ENCODE measurements at regions not wholly inside any gene's neighbourhood (a gene's known extent, or its start where the extent isn't known, plus 50 kb on each side); places are given as distances from the start of the nearest gene placed in this dataset.
"Not testable (repeated sequence)": the region's sequence is repeated elsewhere in the genome, so short reads cannot be mapped to it uniquely, and the experiment has no call there.

DNA sequence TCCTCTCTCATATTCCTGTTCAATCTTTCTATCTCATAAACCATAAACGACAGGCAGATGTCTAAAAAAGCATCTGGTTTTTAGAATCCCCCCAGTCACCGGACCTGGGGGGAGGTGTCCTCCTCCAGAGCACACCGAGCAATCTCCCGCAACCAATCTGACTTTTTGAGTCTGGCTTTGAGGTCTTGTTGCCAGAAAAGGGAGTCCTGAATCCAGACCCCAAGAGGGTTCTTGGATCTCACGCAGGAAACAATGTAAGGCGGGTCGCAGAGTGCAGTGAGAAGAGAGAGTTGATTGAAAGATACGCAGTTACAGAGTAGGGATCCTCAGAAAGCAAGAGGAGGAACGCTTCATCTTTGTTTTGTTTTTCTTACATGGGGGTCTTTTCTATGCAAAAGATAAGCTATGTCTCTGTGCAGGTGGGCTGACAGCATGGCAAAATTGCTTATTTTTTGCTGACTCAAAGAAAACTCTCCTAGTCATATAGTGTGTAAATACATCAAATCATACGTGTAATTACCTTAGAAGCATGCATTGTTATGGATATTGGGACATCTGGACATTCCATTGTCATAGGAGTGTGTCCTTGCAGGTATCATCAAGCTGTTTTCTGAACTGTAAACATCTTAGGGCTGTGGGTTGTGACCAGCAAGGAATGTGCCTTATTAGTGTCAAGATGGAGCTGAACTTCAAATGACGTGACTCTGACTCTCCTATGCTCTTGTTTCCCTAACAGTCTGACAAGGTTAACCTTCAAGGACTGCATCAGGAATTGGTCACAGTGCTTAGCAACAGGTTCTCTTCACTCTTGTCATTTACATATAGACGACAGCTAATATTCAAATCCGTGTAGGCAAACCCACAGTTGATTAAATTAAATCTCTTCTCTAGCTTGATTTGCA, 159.3 kb upstream of the DAPK1 start:
- no peak for DNase-seq

DNA sequence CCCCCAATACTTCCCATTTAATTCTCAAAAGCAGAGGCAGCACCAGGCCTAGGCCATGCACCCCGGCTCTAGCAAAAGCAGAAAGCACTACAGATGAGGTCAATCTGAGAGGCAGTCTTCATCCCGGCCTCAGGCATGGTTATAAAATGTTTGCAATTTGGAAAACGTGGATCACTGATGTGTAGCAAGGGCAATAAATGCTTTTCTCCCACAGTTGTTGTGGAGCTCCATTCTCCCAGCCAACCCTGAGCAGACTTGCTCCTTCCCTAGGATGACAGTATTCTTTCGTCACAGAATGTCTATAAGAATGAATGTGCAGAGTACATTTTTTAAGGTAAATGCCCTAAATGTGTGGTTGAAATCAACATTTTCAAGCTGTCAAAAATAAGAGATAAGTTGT, 157.3 kb upstream of the DAPK1 start:
- DNase-seq: no peak

DNA sequence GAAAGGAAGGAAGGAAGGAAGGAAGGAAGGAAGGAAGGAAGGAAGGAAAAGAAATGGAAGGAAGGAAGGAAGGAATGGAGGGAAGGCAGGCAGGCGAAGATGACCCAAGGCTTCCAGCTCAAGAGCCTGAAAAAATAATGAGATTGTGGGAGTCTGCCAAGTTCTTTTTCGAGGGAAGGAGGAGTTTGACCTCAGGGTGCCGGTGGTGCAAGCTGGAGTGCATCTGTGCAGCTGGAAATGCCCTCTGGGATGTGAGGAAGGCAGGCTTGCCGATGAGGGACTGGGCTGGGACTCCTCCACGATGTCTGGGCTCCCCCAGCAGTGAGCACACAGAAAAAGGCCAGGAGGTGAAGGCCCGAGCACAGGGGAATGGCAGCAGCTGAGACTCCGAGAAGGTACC, 154.9 kb upstream of the DAPK1 start:
- no peak for DNase-seq

DNA sequence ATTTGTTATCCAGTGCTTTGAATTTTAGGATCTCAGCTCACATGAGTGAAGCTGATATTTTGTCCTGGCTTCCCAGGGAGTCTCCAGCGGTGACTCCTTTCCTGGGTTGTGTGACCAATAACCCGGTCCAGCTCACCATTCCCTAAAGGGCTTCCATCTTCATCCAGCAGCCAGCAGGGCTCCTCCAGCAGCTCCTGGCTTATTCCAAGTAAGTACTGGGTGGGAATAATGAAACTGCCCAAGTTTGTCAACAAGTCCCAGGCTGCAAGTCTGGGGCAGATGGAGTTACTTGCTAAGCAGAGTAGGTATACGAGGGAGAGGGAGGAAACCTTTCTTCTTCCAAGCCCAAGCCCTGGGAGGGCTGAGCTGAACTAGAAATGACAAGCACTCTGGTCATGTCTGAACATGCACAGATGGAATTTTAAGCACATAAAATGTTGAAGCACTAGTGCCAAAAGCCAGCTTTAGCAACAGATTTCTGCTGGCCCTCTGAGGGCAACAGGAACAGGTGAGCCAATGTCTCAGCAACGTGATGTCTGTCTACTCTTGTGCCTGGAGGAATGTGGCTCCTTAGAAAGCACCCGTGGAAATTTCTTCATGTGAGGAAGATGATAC, 153.7 kb upstream of the DAPK1 start:
- no peak for DNase-seq

DNA sequence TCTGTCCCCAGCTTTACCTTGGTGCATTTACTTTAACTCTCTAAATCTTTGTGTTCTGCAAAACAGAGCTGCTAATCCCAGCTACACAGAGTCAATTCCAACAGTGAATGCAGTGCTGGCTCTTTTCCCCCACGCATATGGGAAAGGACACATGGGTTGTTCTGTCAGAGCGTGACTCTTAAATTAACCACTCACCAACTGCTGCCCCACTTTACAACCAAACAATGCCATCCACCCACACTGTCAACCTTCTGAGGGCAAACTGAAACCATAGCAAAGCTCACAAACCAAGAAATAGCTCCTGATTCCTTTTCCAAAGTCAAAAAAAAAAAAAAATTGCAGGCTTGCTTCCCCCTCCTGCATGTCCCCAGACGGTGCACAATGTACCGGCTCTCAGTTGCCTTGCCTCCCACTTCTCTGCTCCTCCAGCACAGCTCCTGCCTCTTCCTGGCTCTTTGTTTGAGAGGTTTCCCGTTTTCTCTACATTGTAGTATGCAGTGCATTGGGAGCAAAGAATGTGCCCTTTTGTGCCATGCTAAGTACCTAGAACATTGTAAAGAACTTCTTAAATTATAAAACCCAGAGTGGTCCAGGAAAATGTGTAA, 151.5 kb upstream of the DAPK1 start:
- DNase-seq: no peak

DNA sequence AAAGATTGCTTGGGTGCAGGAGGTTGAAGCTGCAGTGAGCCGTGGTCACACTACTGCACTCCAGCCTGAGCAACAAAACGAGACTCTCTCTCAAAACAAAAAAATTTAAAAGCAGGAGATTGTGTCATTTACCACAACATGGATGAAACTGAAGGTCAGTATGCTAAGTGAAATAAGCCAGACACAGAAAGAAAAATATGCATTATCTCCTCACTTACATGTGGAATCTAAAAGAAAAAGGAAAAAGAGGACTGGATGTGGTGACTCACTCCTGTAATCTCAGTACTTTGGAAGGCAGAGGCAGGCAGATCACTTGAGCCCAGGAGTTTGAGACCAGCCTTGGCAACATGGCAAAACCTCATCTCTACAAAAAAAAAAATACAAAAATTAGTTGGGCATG, 146.8 kb upstream of the DAPK1 start:
- no peak for DNase-seq

DNA sequence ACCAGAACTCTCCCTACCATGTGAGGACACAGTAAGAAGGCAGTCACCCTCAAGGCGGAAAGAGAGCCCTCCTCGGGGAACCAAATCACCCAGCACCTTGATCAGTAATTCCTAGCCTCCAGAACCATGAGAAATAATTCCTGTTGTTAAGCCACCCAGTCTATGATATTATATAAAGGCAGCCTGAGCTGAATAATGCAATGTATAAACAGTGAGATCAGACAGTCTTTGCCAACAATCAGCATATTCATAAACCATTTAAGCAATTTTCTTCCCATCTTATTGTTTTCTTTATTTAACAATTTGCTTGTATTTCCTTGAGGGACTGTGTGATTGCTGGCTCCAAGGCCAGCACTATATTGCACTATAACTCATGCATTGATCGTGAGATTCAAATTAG, 144.4 kb upstream of the DAPK1 start:
- no peak for DNase-seq

DNA sequence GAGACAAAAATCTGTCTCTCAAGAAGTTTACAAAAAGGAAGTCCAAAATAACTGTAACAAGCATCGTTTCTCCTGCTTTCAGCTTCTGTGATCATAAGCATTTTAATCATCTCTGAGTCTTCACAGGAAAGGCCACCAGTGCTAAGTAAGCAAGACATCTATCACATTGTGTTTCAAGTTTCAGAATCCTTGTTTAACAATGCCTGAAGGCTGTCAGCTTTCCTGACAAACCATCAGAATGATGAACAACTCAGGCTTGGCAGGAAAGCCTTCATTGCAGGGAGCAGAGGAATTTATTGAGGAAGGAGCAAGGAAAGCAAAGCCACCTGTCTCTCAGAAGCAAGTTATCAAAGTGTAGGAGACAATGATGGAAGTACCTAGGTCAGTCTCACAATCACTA, 143.5 kb upstream of the DAPK1 start:
- DNase-seq: no peak

DNA sequence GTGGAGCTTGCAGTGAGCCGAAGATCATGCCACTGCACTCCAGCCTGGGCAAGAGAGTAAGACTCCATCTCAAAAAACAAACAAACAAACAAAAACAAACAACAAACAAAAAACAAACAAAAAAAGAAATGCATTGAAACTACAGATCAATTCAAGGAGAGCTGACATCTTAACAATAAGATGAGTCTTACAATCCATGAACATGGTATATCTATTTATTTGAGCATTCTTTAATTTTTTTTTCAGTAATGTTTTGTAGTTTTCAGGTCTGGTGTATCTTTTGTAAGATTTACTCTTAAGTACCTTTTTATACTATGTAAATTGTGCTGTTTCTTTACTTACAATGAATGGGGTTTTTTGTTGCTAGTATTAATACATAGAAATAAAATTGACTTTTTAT, 140.1 kb upstream of the DAPK1 start:
- DNase-seq: no peak

DNA sequence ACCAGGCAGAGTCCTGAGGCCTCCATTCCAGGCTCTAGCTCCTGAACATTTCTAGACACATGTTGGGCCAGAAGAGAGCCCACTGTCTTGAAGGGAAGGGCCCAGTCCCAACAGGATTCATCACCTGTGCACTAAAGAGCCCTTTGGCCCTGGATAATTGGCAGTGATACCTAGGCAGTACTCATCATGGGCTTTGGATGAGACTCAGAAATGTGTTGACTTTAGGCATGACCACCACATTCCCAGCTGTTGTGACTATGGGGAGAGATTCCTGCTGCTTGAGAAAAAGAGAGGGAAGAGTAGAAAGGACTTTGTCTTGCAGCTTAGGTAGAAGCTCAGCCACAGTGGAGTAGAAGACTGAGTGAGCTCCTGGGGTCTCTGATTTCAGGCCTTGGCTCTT, 138.4 kb upstream of the DAPK1 start:
- no peak for DNase-seq

DNA sequence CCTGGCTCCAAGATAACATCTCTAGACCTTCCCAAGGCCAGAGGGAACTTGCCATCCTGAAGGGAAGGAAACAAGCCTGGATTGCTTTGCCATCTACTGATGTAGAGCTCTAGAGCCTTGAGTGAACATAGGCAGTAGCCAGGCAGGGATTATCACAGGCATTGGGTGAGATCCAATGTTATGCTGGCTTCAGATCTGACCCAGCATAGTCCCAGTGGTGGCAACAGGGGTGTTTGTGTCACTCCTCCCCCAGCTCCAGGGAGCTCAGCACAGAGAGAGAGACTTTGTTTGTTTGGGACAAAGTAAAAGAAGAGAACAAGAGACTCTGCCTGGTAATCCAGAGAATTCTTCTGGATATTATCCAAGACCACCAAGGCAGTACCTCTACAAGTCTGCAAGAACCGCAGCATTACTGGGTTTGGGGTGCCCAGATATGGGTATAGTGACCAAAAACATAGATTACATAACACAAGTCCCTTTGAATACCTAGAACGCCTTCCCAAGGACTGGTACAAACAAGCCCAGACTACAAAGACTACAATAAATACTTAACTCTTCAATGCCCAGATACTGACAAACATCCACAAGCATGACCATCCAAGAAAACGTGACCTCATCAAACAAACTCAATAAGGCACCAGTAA, 137.6 kb upstream of the DAPK1 start:
- no peak for DNase-seq

DNA sequence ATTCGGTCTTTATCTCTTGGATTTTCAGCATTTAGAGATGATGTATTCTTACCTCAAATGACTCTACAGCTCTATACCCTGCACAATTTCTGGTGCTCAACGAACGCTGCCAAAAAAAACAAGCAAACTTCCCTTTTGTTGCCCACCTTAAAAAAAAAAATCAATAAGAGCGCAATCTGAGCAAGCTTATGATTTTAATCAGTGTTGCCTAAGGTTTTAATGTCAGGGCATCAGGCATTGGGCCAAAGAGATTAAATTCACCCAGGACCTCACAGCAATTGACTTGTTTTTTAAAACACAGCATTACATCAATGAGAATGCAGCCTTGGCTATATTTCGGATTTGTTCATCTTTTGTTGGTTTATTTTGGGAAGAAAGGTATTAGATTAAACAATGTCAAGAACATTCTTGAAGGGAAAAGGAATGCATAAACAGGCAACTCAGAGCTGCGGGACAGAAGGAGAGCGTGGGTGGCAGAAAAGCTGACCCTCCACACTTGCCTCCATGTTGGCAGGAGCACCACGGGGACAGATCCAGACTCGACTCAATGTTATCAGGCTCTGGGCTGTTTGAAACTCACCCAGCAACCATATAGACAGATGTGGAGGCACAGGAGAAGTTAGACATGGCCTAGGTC, 127.5 kb upstream of the DAPK1 start:
- DNase-seq: no peak

DNA sequence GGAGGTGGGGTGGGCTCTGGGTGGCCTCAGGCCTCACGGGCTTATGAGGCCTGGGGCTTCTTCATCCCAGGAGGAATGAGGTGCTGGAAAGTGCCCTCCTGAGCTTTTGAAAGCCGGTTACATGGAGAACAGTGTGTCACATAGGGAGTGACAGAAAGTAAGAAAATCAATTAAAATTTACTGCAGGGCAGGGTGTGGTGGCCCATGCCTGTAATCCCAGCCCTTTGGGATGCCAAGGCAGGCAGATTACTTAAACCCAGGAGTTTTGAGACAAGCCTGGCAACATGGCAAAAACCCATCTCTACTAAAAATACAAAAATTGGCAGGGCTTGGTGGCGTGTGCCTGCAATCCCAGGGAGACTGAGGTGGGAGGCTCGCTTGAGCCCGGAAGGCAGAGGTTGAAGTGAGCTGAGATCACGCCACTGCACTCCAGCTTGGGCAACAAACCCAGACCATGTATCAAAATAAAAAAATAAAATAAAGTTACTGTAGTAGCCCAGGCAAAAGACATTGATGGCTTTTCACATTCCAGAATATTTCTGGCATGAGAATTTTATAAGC, 125.8 kb upstream of the DAPK1 start:
- DNase-seq: no peak

DNA sequence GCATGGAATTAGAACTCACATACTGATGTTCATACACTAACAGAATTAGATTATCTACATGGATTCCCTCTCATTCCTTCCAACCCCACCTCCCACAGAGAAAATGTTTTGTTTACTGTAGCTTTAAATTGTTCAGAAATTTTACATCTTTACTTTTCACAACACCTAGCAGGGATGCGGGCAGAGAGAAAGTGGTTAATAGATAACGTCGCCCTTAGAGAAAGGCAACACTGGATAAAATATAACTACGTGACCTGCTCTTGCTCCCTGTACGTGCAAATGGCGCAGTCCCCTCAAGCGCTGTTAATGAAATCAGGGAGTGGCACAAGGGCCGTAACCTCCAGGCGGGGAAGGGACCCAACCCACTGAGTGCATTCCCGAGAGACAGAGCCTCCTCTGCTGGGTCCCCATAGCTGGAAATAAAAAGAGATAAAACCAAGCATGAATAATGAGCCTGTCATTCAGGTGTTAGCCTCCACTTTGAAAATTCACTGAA, 125.3 kb upstream of the DAPK1 start:
- DNase-seq: no peak

DNA sequence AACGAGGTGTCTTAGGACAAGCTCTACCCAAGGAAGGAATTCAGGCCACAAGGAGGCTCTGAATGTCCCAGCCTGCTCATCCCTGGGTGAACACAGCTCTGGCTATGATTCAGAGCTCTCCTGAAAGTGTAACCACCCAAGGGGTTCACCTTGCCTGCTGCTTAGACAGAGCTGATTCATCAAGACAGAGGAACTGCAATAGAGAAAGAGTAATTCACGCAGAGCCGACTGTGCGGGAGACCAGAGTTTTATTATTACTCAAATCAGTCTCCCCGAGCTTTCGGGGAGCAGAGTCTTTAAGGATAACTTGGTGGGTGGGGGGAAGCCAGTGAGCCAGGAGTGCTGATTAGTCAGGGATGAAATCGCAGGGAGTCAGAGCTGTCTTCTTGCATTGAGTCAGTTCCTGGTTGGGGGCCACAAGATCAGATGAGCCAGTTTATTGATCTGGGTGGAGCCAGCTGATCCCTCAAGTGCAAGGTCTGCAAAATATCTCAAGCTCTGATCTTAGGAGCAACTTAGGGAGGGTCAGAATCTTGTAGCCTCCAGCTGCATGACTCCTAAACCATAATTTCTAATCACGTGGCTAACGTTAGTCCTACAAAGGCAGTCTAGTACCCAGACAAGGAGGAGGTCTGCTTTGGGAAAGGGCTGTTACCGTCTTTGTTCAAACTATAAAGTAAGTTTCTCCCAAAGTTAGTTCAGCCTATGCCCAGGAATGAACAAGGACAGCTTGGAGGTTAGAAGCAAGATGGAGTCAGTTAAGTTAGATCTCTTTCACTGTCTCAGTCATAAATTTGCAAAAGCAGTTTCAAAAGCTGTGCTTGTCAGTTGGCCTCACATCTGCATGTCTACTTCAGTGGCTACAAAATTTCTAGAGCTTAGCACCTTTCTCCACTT, 123.4 kb upstream of the DAPK1 start:
- not testable (repeated sequence) for DNase-seq

DNA sequence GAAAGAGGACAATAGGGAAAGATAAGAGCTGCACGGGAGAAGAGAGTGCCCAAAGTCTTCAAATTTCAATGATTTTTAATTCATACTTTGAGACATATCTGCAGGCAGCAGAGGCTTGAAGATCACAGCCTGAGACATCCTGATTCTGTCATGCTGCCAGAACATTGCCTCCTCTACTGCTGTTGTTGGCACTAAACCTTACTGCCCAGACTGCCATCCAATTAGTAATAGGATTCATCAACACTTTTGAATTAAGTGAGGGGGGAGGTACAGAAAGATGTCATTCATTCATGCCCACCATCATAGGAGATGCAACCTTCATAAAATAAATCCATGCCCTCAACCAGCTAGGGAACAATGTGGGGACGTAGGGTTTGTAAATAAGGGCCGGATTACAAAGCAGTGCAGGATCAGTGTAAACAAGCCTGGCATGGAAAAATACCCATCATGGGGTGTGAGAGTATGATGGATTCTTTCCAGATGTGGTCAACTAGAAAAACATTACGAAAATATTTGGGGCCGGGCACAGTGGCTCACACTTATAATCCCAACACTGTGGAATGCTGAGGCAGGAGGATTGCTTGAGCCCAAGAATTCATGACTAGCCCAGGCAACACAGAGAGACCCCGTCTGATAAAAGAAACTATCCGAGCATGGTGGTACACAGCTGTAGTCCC, 122.1 kb upstream of the DAPK1 start:
- DNase-seq: no peak

DNA sequence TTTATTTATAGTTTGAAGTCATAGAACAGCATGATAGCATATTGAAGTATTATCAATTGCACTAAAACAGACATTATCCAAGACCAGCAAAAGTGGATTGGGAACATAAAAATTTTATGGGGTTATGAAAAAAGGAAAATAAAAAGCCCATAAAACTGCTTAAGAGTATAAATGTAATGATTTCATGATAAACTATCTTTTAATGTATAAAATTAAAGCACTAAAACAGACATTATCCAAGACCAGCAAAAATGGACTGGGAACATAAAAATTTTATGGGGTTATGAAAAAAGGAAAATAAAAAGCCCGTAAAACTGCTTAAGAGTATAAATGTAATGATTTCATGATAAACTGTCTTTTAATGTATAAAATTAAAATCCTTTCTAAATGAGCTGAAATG, 119.0 kb upstream of the DAPK1 start:
- DNase-seq: no peak

DNA sequence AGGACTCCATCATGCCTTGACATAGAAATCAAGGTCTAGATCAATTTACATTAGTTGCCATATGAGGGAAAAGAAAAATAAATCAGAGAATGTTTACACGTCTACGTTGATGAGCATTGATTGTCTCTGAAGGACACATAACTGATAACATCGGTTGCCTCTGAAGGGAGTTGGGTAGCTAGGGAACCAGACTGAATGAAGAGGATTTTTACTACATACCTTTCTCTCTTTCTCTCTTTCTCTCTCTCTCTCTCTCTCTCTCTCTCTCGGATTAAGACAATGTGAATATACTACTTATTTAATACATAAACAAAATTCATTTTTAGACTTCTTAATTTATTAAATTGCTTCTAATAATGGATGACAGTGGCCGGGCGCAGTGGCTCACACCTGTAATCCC, 118.4 kb upstream of the DAPK1 start:
- no peak for DNase-seq

DNA sequence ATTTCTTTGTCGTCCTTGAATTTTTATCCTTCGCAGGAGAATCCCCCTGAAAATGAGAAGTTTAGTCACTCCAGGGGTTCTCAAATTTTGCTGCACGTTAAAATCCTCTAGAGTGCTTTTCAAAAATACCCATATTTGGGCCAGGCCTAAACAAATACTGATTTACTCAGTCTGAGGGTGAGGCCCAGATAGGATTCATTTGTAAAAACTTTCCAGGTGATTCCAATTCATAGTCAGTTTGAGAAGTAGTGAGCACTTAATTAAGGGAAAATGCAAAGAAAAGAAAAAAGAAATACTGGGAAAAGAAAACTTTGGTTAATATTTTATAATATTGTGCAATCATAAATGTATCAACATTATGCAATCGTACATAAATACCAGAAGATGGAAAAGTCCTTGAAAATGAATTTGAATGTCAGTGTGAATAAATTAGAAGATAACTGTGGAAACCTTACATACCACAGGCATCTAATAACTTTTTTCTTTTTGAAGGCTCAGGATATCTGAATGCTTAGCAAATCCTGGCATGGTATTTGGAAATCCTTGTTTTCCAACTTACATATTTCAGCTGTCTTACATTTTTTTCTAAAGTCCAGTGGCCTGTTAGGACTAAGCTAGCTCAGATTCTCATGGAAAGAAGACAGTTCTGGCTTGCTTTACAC, 116.5 kb upstream of the DAPK1 start:
- DNase-seq: no peak

DNA sequence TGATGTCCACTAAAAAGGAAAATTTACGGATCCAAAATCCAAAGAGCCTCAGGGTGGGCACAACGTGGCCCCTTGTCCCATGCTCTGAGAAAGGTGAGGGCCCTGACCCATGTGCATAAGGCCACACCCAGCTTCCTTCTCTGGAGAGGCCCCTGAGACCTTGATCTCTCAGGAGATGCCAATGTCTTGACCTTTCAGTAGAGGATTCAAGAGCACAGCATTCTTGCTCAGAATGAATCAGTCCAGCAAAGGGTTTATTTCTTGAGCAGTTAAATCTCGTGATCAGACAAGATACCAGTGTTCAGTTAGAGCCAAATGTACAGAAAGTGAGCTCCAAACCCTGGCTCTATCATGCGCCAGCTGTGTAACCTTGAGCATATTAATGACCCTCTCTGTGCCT, 115.9 kb upstream of the DAPK1 start:
- no peak for DNase-seq
